CD4-positive, CD25-positive, alpha-beta regulatory T cell (primary cell): ENCODE measurements at regions not wholly inside any gene's neighbourhood (a gene's known extent, or its start where the extent isn't known, plus 50 kb on each side); places are given as distances from the start of the nearest gene placed in this dataset.
"Not testable (repeated sequence)": the region's sequence is repeated elsewhere in the genome, so short reads cannot be mapped to it uniquely, and the experiment has no call there.

Source experiments
- ATAC-seq, 2 donors: fragments of 150-1000 bp; cut with Tn5 transposase; one replicate each; pipeline ENCODE4 v1.10.0; 2021; ENCODE audit warnings: low read depth in 2 of 2, moderate number of reproducible peaks in 2 of 2, moderate library complexity in 1 of 2
- DNase-seq, 3 donors: peaks; one replicate each; pipeline versions ENCODE4 v3.0.0 to v3.0.0-alpha.2; 2012 to 2022; ENCODE audit warnings: mixed read lengths in 1 of 3
- H3K27ac ChIP-seq: one replicate; pipeline ENCODE4 v1.7.0; 2013; ENCODE audit warnings: mild to moderate bottlenecking, low read length; ENCODE audit not compliant: insufficient read depth, poor library complexity, severe bottlenecking
- H3K27me3 ChIP-seq: one replicate; pipeline ENCODE4 v1.7.0; 2013; ENCODE audit warnings: low read length; ENCODE audit not compliant: control insufficient read depth, insufficient read depth
- H3K36me3 ChIP-seq: one replicate; pipeline ENCODE4 v1.7.0; 2013; ENCODE audit warnings: mild to moderate bottlenecking, low read length, moderate library complexity; ENCODE audit not compliant: control insufficient read depth, insufficient read depth
- H3K4me1 ChIP-seq: 2 replicates; pipeline ENCODE4 v1.7.0; 2013; ENCODE audit warnings: mild to moderate bottlenecking, low read length; ENCODE audit not compliant: insufficient read depth, control insufficient read depth, poor library complexity, severe bottlenecking
- H3K4me3 ChIP-seq: one replicate; pipeline ENCODE4 v1.7.0; 2013; ENCODE audit warnings: low read depth, mild to moderate bottlenecking, low read length, moderate library complexity
- H3K9me3 ChIP-seq, 2 experiments: 1 replicate in 1 of 2; 2 replicates in 1 of 2; pipeline ENCODE4 v1.7.0; 2013; ENCODE audit warnings: low read length in 2 of 2, mild to moderate bottlenecking in 1 of 2, moderate library complexity in 1 of 2; ENCODE audit not compliant: control insufficient read depth in 2 of 2
- H3K27ac Mint-ChIP-seq, 3 donors: one replicate each; pipeline ENCODE4 v1.8.0; 2020 to 2022; ENCODE audit warnings: mild to moderate bottlenecking in 3 of 3, mixed read lengths in 3 of 3, moderate library complexity in 2 of 3
- H3K27me3 Mint-ChIP-seq: one replicate; pipeline ENCODE4 v1.8.0; 2022; ENCODE audit warnings: mild to moderate bottlenecking, mixed read lengths
- H3K36me3 Mint-ChIP-seq: one replicate; pipeline ENCODE4 v1.8.0; 2020; ENCODE audit warnings: mixed read lengths
- H3K4me1 Mint-ChIP-seq, 4 donors: one replicate each; pipeline ENCODE4 v1.8.0; 2020 to 2022; ENCODE audit warnings: mixed read lengths in 4 of 4, mild to moderate bottlenecking in 1 of 4
- H3K4me3 Mint-ChIP-seq, 4 donors: one replicate each; pipeline ENCODE4 v1.8.0; 2020 to 2022; ENCODE audit warnings: mild to moderate bottlenecking in 4 of 4, mixed read lengths in 4 of 4, moderate library complexity in 3 of 4
- H3K9me3 Mint-ChIP-seq, 7 donors: one replicate each; pipeline ENCODE4 v1.8.0; 2020 to 2022; ENCODE audit warnings: mixed read lengths in 7 of 7, mild to moderate bottlenecking in 3 of 7, moderate library complexity in 2 of 7

- H3K27me3 Mint-ChIP-seq = no peaks in the 10 kb centered on the region
- ATAC-seq (no peak), DNase-seq (no peak)
- H3K9me3 Mint-ChIP-seq = peaks cover 0 to 21% (median 10%) of the 10 kb centered on the region in 7 donors
- no peaks in the 10 kb centered on the region for H3K36me3 ChIP-seq
- H3K4me1 ChIP-seq = no peaks in the 10 kb centered on the region
- H3K4me3 ChIP-seq = no peak overlapping the region
- H3K9me3 ChIP-seq = peaks cover 0 to 7% of the 10 kb centered on the region in 2 experiments
- no peaks in the 10 kb centered on the region for H3K4me1 Mint-ChIP-seq
- no peak overlapping the region for H3K27ac ChIP-seq
- no peak overlapping the region for H3K27ac Mint-ChIP-seq
- no peak overlapping the region for H3K4me3 Mint-ChIP-seq
- no peaks in the 10 kb centered on the region for H3K36me3 Mint-ChIP-seq
- no peaks in the 10 kb centered on the region for H3K27me3 ChIP-seq
These were observed 1894.4 kb upstream of the LRRTM1 start for GRCh38 chr2:82198809-82199492.

GRCh38 chr2:82182270-82182669 lies 1877.7 kb upstream of the LRRTM1 start:
- Histone ChIP-seq H3K4me3 (no peak overlapping the region), H3K36me3 (no peaks in the 10 kb centered on the region), H3K27ac (no peak overlapping the region), H3K27me3 (no peaks in the 10 kb centered on the region), H3K9me3 (peaks cover 0 to 2% of the 10 kb centered on the region in 2 experiments), H3K4me1 (no peaks in the 10 kb centered on the region)
- Mint-ChIP-seq H3K4me1 (no peaks in the 10 kb centered on the region), H3K27me3 (no peaks in the 10 kb centered on the region), H3K9me3 (peaks cover 0 to 36% (median 6%) of the 10 kb centered on the region in 7 donors), H3K36me3 (no peaks in the 10 kb centered on the region), H3K4me3 (no peak overlapping the region), H3K27ac (no peak overlapping the region)
- DNase-seq (no peak), ATAC-seq (no peak)

GRCh38 chr2:82175210-82175609 lies 1870.7 kb upstream of the LRRTM1 start:
- H3K9me3 ChIP-seq, H3K27me3 ChIP-seq, H3K4me3 Mint-ChIP-seq, H3K36me3 ChIP-seq, H3K4me1 Mint-ChIP-seq, DNase-seq, H3K27ac Mint-ChIP-seq, H3K4me1 ChIP-seq, ATAC-seq, H3K27me3 Mint-ChIP-seq, H3K4me3 ChIP-seq, H3K36me3 Mint-ChIP-seq, H3K27ac ChIP-seq: not testable (repeated sequence)
- H3K9me3 Mint-ChIP-seq = peaks cover 0 to 18% (median 4%) of the 10 kb centered on the region in 7 donors

GRCh38 chr2:82172483-82172882 lies 1867.9 kb upstream of the LRRTM1 start:
- no peak for ATAC-seq
- no peak for DNase-seq
- no peaks in the 10 kb centered on the region for H3K27me3 ChIP-seq
- Mint-ChIP-seq H3K9me3 (peaks cover 0 to 16% (median 7%) of the 10 kb centered on the region in 7 donors), H3K36me3 (no peaks in the 10 kb centered on the region), H3K4me3 (no peak overlapping the region), H3K27ac (no peak overlapping the region), H3K27me3 (no peaks in the 10 kb centered on the region), H3K4me1 (no peaks in the 10 kb centered on the region)
- no peaks in the 10 kb centered on the region for H3K36me3 ChIP-seq
- H3K27ac ChIP-seq = no peak overlapping the region
- H3K4me1 ChIP-seq = no peaks in the 10 kb centered on the region
- H3K9me3 ChIP-seq = no peaks in the 10 kb centered on the region
- no peak overlapping the region for H3K4me3 ChIP-seq

GRCh38 chr2:82169379-82169778 lies 1864.8 kb upstream of the LRRTM1 start:
- no peaks in the 10 kb centered on the region for H3K9me3 ChIP-seq
- Mint-ChIP-seq H3K36me3 (no peaks in the 10 kb centered on the region), H3K4me1 (no peaks in the 10 kb centered on the region), H3K4me3 (no peak overlapping the region), H3K9me3 (peaks cover 1 to 20% (median 6%) of the 10 kb centered on the region in 7 donors), H3K27ac (no peak overlapping the region), H3K27me3 (no peaks in the 10 kb centered on the region)
- H3K4me3 ChIP-seq = no peak overlapping the region
- DNase-seq (no peak), ATAC-seq (no peak)
- H3K36me3 ChIP-seq = no peaks in the 10 kb centered on the region
- H3K4me1 ChIP-seq = no peaks in the 10 kb centered on the region
- H3K27ac ChIP-seq = no peak overlapping the region
- H3K27me3 ChIP-seq = no peaks in the 10 kb centered on the region

- DNase-seq = no peak
- Mint-ChIP-seq H3K27ac (no peak overlapping the region), H3K9me3 (peaks cover 4 to 15% (median 6%) of the 10 kb centered on the region in 7 donors), H3K27me3 (no peaks in the 10 kb centered on the region), H3K4me1 (no peaks in the 10 kb centered on the region), H3K4me3 (no peak overlapping the region), H3K36me3 (no peaks in the 10 kb centered on the region)
- no peaks in the 10 kb centered on the region for H3K27me3 ChIP-seq
- no peak overlapping the region for H3K27ac ChIP-seq
- no peaks in the 10 kb centered on the region for H3K36me3 ChIP-seq
- H3K4me1 ChIP-seq = no peaks in the 10 kb centered on the region
- ATAC-seq = no peak
- H3K9me3 ChIP-seq = peaks cover 0 to 4% of the 10 kb centered on the region in 2 experiments
- no peak overlapping the region for H3K4me3 ChIP-seq
These were observed 1860.8 kb upstream of the LRRTM1 start for GRCh38 chr2:82165377-82165776.

GRCh38 chr2:82158150-82158549 lies 1853.6 kb upstream of the LRRTM1 start:
- Histone ChIP-seq H3K27me3 (no peaks in the 10 kb centered on the region), H3K36me3 (no peaks in the 10 kb centered on the region), H3K27ac (no peak overlapping the region), H3K9me3 (peaks cover 0 to 8% of the 10 kb centered on the region in 2 experiments), H3K4me3 (no peak overlapping the region), H3K4me1 (no peaks in the 10 kb centered on the region)
- peaks cover 5 to 20% (median 6%) of the 10 kb centered on the region in 7 donors for H3K9me3 Mint-ChIP-seq
- H3K4me3 Mint-ChIP-seq = no peak overlapping the region
- H3K27me3 Mint-ChIP-seq = no peaks in the 10 kb centered on the region
- DNase-seq (no peak), ATAC-seq (no peak)
- H3K36me3 Mint-ChIP-seq = no peaks in the 10 kb centered on the region
- H3K27ac Mint-ChIP-seq = no peak overlapping the region
- no peaks in the 10 kb centered on the region for H3K4me1 Mint-ChIP-seq

GRCh38 chr2:82155469-82155868 lies 1850.9 kb upstream of the LRRTM1 start:
- peaks cover 3 to 28% (median 7%) of the 10 kb centered on the region in 7 donors for H3K9me3 Mint-ChIP-seq
- H3K4me1 Mint-ChIP-seq = no peaks in the 10 kb centered on the region
- H3K9me3 ChIP-seq = peaks cover 0 to 5% of the 10 kb centered on the region in 2 experiments
- H3K4me3 ChIP-seq = no peak overlapping the region
- H3K36me3 Mint-ChIP-seq = no peaks in the 10 kb centered on the region
- H3K27me3 Mint-ChIP-seq = no peaks in the 10 kb centered on the region
- H3K27ac ChIP-seq = no peak overlapping the region
- ATAC-seq (no peak), DNase-seq (no peak)
- H3K27ac Mint-ChIP-seq = no peak overlapping the region
- no peaks in the 10 kb centered on the region for H3K36me3 ChIP-seq
- no peaks in the 10 kb centered on the region for H3K4me1 ChIP-seq
- H3K27me3 ChIP-seq = no peaks in the 10 kb centered on the region
- H3K4me3 Mint-ChIP-seq = no peak overlapping the region
